Activated naive CD8-positive, alpha-beta T cell treated with anti-CD3 and anti-CD28 coated beads for 36 hours (primary cell): ENCODE measurements at regions not wholly inside any gene's neighbourhood (a gene's known extent, or its start where the extent isn't known, plus 50 kb on each side); places are given as distances from the start of the nearest gene placed in this dataset.

Experiments used
- DNase-seq: peaks from one replicate; pipeline ENCODE4 v3.0.0; 2021
- H3K27ac Mint-ChIP-seq: one replicate; pipeline ENCODE4 v1.8.0; 2022; ENCODE audit warnings: mild to moderate bottlenecking, moderate library complexity, mixed read lengths
- H3K27me3 Mint-ChIP-seq: one replicate; pipeline ENCODE4 v1.8.0; 2022; ENCODE audit warnings: mild to moderate bottlenecking, mixed read lengths
- H3K36me3 Mint-ChIP-seq: one replicate; pipeline ENCODE4 v1.8.0; 2021; ENCODE audit warnings: mild to moderate bottlenecking, mixed read lengths
- H3K4me1 Mint-ChIP-seq: one replicate; pipeline ENCODE4 v1.8.0; 2021; ENCODE audit warnings: mixed read lengths
- H3K4me3 Mint-ChIP-seq: one replicate; pipeline ENCODE4 v1.8.0; 2022; ENCODE audit warnings: mild to moderate bottlenecking, moderate library complexity, mixed read lengths
- H3K9me3 Mint-ChIP-seq: one replicate; pipeline ENCODE4 v1.8.0; 2022; ENCODE audit warnings: mixed read lengths

GRCh38 chr4:156557920-156558319 is 413.7 kb downstream of the PDGFC start:
- H3K36me3 Mint-ChIP-seq, result no peaks in the 10 kb centered on the region
- H3K4me1 Mint-ChIP-seq, result no peaks in the 10 kb centered on the region
- H3K9me3 Mint-ChIP-seq, result peaks cover 2% of the 10 kb centered on the region
- no peak overlapping the region for H3K27ac Mint-ChIP-seq
- H3K27me3 Mint-ChIP-seq, result peaks cover 3% of the 10 kb centered on the region
- no peak overlapping the region for H3K4me3 Mint-ChIP-seq
- no peak for DNase-seq

GRCh38 chr4:156556336-156556735 is 415.3 kb downstream of the PDGFC start:
- Mint-ChIP-seq H3K27ac (no peak overlapping the region), H3K4me3 (no peak overlapping the region), H3K27me3 (no peaks in the 10 kb centered on the region), H3K9me3 (peaks cover 3% of the 10 kb centered on the region), H3K36me3 (no peaks in the 10 kb centered on the region), H3K4me1 (no peaks in the 10 kb centered on the region)
- no peak for DNase-seq

GRCh38 chr4:156553659-156554058 is 417.9 kb downstream of the PDGFC start:
- H3K4me3 Mint-ChIP-seq, result no peak overlapping the region
- H3K9me3 Mint-ChIP-seq, result peaks cover 9% of the 10 kb centered on the region
- no peak for DNase-seq
- H3K36me3 Mint-ChIP-seq, result no peaks in the 10 kb centered on the region
- no peaks in the 10 kb centered on the region for H3K4me1 Mint-ChIP-seq
- H3K27me3 Mint-ChIP-seq, result no peaks in the 10 kb centered on the region
- no peak overlapping the region for H3K27ac Mint-ChIP-seq

- Mint-ChIP-seq H3K4me1 (no peaks in the 10 kb centered on the region), H3K36me3 (no peaks in the 10 kb centered on the region), H3K9me3 (peaks cover 9% of the 10 kb centered on the region), H3K27me3 (no peaks in the 10 kb centered on the region), H3K27ac (no peak overlapping the region), H3K4me3 (no peak overlapping the region)
- no peak for DNase-seq
These were observed 423.7 kb downstream of the PDGFC start for GRCh38 chr4:156547891-156548290.

GRCh38 chr4:156547439-156547838 is 424.2 kb downstream of the PDGFC start:
- Mint-ChIP-seq H3K27me3 (no peaks in the 10 kb centered on the region), H3K27ac (no peak overlapping the region), H3K36me3 (no peaks in the 10 kb centered on the region), H3K4me1 (no peaks in the 10 kb centered on the region), H3K4me3 (no peak overlapping the region), H3K9me3 (peaks cover 9% of the 10 kb centered on the region)
- no peak for DNase-seq

- no peak overlapping the region for H3K4me3 Mint-ChIP-seq
- H3K27me3 Mint-ChIP-seq, result no peaks in the 10 kb centered on the region
- H3K36me3 Mint-ChIP-seq, result no peaks in the 10 kb centered on the region
- no peak for DNase-seq
- no peaks in the 10 kb centered on the region for H3K4me1 Mint-ChIP-seq
- no peak overlapping the region for H3K27ac Mint-ChIP-seq
- peaks cover 3% of the 10 kb centered on the region for H3K9me3 Mint-ChIP-seq
These were observed 426.4 kb downstream of the PDGFC start for GRCh38 chr4:156545003-156545785.

- Mint-ChIP-seq H3K36me3 (no peaks in the 10 kb centered on the region), H3K9me3 (peaks cover 2% of the 10 kb centered on the region), H3K27me3 (no peaks in the 10 kb centered on the region), H3K4me3 (no peak overlapping the region), H3K4me1 (no peaks in the 10 kb centered on the region), H3K27ac (no peak overlapping the region)
- DNase-seq, result no peak
These were observed 432.2 kb downstream of the PDGFC start for GRCh38 chr4:156539376-156539775.

- Mint-ChIP-seq H3K27ac (no peak overlapping the region), H3K27me3 (no peaks in the 10 kb centered on the region), H3K4me1 (no peaks in the 10 kb centered on the region), H3K36me3 (no peaks in the 10 kb centered on the region), H3K4me3 (no peak overlapping the region), H3K9me3 (no peaks in the 10 kb centered on the region)
- DNase-seq, result no peak
These were observed 432.8 kb downstream of the PDGFC start for GRCh38 chr4:156538651-156539257.

- no peaks in the 10 kb centered on the region for H3K36me3 Mint-ChIP-seq
- no peaks in the 10 kb centered on the region for H3K27me3 Mint-ChIP-seq
- H3K9me3 Mint-ChIP-seq, result peaks cover 1% of the 10 kb centered on the region
- no peak for DNase-seq
- H3K27ac Mint-ChIP-seq, result no peak overlapping the region
- H3K4me1 Mint-ChIP-seq, result no peaks in the 10 kb centered on the region
- no peak overlapping the region for H3K4me3 Mint-ChIP-seq
These were observed 433.4 kb downstream of the PDGFC start for GRCh38 chr4:156538210-156538609.

GRCh38 chr4:156537286-156537685 is 434.3 kb downstream of the PDGFC start:
- no peak overlapping the region for H3K27ac Mint-ChIP-seq
- no peak overlapping the region for H3K4me3 Mint-ChIP-seq
- no peaks in the 10 kb centered on the region for H3K27me3 Mint-ChIP-seq
- H3K9me3 Mint-ChIP-seq, result peaks cover 4% of the 10 kb centered on the region
- no peaks in the 10 kb centered on the region for H3K4me1 Mint-ChIP-seq
- DNase-seq, result no peak
- H3K36me3 Mint-ChIP-seq, result no peaks in the 10 kb centered on the region

- Mint-ChIP-seq H3K27me3 (no peaks in the 10 kb centered on the region), H3K4me3 (no peak overlapping the region), H3K9me3 (peaks cover 4% of the 10 kb centered on the region), H3K27ac (no peak overlapping the region), H3K4me1 (no peaks in the 10 kb centered on the region), H3K36me3 (no peaks in the 10 kb centered on the region)
- DNase-seq, result no peak
These were observed 434.9 kb downstream of the PDGFC start for GRCh38 chr4:156536661-156537060.

- Mint-ChIP-seq H3K4me3 (no peak overlapping the region), H3K27me3 (no peaks in the 10 kb centered on the region), H3K36me3 (no peaks in the 10 kb centered on the region), H3K9me3 (peaks cover 4% of the 10 kb centered on the region), H3K4me1 (no peaks in the 10 kb centered on the region), H3K27ac (no peak overlapping the region)
- DNase-seq, result no peak
These were observed 437.4 kb downstream of the PDGFC start for GRCh38 chr4:156534205-156534604.

GRCh38 chr4:156528216-156528615 is 443.4 kb downstream of the PDGFC start:
- Mint-ChIP-seq H3K4me1 (no peaks in the 10 kb centered on the region), H3K36me3 (no peaks in the 10 kb centered on the region), H3K9me3 (peaks cover 7% of the 10 kb centered on the region), H3K27me3 (no peaks in the 10 kb centered on the region), H3K27ac (no peak overlapping the region), H3K4me3 (no peak overlapping the region)
- no peak for DNase-seq

GRCh38 chr4:156527237-156527993 is 444.2 kb downstream of the PDGFC start:
- Mint-ChIP-seq H3K9me3 (peaks cover 4% of the 10 kb centered on the region), H3K4me3 (no peak overlapping the region), H3K27me3 (no peaks in the 10 kb centered on the region), H3K27ac (no peak overlapping the region), H3K4me1 (no peaks in the 10 kb centered on the region), H3K36me3 (no peaks in the 10 kb centered on the region)
- no peak for DNase-seq

- H3K36me3 Mint-ChIP-seq, result no peaks in the 10 kb centered on the region
- no peak overlapping the region for H3K27ac Mint-ChIP-seq
- no peak overlapping the region for H3K4me3 Mint-ChIP-seq
- H3K4me1 Mint-ChIP-seq, result no peaks in the 10 kb centered on the region
- no peak for DNase-seq
- H3K27me3 Mint-ChIP-seq, result no peaks in the 10 kb centered on the region
- peaks cover 4% of the 10 kb centered on the region for H3K9me3 Mint-ChIP-seq
These were observed 447.6 kb downstream of the PDGFC start for GRCh38 chr4:156523991-156524390.
